Stimulated activated CD4-positive, alpha-beta T cell treated with anti-CD3 and anti-CD28 coated beads, Interleukin-15, amount 100 ng/mL, for 48 hours (primary cell): ENCODE measurements at regions not wholly inside any gene's neighbourhood (a gene's known extent, or its start where the extent isn't known, plus 50 kb on each side); places are given as distances from the start of the nearest gene placed in this dataset.

Experiments
- DNase-seq, 2 donors: peaks; one replicate each; pipeline ENCODE4 v3.0.0-alpha.2; 2020; ENCODE audit warnings: low read depth in 2 of 2

DNA sequence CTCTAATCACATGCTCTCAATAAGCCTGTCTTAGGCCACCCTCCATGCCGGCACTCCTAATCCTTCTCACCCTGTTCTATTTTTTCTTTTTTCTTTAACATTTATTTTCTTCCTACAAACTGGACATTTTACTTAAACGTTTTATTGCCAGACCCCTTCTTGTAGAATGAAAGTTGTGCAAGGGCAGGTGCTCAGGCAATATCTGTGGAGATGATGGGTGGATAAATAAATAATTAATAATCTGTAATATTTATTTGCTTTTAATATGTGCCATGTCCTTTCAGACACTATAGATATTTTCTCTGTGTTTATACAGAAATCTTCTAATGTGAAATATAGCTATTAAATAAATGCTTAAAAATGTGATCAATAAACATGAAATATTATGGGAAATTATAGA is 815.7 kb upstream of the MIR17HG start:
- DNase-seq = no peak

DNA sequence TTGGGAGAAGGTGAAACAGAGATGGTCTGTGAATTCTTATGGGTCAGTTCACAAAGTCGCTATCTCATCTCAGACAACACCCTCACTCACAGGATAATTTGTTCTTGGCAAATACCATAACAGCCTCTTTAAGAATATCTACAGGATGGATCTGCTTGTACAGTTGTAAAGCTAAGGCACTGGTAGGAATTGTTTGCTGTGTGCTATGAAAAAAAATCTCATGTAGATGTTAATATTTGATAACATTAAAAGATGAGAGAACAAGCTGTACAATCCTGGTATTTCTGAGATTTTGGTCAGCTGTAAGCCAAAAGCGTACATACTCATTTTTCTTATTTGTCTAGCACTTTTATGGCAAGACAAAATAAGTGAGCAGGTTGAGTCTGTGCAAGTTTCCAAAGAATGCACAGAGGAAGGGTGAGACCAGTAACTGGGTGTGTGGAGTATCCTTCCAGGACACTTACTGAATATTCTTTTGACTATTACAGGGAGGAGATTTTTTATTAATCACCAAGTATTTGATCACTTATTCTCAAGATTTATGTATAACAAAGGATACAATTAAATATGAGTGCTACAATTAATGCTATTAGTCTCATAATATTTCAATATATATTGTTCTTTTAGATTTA is 814.5 kb upstream of the MIR17HG start:
- DNase-seq = no peak

DNA sequence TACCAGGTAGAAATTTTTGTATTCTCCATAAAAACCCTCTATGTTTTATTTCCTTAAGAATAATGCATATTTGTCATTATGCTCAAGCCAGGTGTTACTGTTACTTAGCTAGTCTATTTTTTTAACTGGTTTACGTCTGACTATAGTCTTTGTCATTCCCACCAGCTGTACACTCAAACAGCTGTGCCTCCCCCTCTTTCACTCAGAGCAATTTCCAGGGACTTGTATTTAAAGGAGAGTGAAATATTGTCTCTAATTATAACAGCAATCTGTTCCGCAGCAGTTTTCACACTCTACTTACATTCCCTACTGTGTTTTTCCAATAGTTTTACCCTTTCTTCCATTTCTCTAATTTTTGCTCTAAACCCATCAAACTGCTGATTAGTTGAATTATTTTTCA is 813.6 kb upstream of the MIR17HG start:
- DNase-seq = no peak

DNA sequence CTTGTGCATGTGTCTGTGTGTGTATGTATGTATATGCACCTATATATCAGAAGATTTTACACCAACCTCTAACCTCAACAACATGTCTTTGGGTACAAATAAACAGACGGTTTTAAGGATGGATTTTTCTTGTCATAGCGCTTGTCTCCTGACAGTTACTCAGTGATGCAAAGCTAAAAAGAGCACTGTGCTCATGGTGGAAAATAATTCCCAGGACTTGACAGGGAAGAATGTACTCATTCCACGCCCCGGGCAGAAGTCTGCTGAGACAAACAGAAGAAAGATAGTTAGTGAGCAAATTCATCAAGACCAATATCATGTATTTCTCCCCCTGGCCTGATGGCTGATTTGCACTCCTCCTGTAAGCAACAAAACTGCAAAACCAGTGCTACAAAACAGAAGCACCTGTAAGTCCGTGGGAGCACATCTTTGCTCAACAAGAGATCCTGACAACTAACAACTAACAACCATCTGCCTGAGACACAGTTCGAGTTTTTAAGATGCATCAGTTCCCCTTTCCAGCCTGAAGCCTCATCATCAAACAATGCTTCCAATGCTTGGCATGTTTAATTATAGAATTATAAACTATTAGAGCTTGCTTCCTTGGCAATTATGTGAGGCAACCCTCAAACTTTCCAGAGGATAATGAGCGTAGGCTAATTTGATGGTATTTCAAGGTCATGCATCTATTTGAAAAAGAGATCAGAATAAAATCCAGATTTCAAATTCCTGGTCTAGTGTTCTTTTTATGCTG is 812.7 kb upstream of the MIR17HG start:
- DNase-seq = no peak

DNA sequence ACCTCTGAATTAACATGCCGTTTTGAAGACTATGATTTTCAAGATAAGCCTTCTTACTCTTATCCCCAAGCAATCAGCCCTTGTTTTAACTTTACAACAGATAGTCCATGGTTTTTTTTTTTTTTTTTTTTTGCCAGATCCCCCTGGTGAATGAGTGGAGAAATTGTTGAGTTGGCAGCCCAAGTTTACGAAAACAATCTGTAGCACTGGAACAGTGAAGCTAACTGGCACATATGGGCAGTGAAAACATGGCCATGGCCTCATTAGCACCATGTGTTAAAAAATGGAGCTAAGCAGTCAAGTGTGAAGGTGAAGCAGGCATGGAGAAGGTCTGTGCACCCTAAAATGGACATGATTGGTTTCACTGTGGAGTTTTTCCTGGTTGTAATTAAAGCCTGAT is 812.1 kb upstream of the MIR17HG start:
- DNase-seq = no peak

DNA sequence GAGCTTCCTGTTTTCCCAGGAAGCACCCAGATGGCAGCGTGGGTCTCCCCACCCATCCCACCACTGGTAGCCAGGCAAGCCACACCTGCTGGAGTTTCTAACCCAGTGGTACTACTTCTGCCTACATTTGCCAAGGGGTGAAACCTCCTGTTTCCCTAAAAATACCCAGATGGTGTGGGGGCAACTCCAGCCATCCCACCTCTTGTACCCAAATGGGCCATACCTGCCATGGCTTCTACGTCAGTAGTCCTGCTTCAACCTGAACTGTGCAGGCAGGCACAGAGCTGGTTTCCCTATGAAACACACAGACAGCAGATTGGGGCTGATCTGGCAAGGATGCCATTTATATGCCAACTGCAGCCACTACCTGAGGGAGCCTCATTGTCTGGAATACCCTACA is 809.4 kb upstream of the MIR17HG start:
- DNase-seq = no peak

DNA sequence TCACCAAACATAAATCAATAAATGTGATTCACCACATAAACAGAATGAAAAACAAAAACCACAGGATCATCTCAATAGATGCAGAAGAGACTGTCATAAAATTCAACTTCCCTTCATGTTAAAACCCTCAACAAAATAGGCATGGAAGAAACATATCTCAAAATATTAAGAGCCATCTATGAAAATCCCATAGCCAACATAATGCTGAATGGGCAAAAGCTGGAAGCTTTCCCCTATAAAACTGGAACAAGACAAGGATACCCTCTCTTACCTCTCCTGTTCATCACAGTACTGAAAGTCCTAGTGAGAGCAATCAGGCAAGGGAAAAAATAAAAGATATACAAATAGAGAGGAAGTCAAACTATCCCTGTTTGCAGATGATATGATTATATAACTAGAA is 806.1 kb upstream of the MIR17HG start:
- no peak for DNase-seq

DNA sequence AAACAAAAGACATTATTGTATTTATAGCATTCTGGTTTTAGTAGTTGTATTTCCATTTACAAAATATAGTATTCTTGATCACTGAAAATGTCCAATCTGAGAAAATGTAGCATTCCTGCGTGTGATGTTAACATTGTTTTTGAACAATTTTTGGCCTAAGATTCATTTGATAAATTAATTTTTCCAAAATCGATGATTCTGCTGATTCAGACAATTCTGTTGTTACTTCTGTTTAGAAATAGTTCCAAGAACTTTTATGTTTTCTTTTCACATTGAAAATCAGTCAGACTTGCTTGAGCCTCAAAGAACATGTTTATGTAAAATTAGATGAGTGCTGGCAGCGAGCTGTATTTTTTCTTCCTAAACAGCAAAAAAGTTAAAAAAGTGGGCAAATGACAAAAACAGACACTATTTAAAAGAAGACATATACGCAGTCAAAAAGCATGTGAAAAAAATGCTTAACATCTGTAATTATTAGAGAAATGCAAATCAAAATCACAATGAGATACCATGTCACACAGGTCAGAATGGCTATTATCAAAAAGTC is 804.5 kb upstream of the MIR17HG start:
- DNase-seq = no peak

DNA sequence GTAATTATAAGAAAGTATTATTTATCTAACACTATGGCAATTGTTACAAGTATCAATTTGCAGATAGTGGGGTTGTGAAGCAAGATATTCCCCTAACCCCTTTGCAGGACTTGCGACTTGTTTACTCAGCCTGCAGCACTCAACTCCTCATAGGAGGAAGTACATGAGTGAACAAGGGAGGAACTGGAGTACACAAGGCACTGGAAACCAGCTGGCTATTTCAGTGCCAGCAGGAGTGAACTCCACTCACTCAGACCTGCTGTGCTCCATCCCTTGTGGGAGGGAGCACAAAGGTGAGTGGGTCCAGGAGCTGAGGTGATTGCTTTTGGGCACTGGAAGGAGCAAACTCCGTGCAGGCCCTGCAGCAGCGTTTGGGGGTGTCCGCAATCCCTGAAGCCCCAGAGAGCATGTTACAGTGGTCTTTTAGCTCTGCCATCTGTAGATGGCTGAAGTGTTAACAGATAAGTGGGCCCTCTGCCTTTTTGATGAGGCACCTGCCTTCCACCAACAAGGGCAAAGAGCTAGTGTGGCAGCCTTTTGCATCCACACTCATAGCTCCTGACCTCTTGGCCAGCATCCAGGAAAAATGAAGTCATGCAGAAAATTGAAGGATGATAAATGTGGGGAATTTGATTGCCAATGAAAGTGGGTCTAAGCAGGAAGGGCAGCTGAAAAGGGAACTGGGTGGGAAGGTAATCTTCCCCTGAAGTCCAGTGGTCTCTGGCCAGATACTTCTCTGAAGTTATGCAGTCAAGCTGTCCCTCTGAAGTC is 802.2 kb upstream of the MIR17HG start:
- no peak for DNase-seq

DNA sequence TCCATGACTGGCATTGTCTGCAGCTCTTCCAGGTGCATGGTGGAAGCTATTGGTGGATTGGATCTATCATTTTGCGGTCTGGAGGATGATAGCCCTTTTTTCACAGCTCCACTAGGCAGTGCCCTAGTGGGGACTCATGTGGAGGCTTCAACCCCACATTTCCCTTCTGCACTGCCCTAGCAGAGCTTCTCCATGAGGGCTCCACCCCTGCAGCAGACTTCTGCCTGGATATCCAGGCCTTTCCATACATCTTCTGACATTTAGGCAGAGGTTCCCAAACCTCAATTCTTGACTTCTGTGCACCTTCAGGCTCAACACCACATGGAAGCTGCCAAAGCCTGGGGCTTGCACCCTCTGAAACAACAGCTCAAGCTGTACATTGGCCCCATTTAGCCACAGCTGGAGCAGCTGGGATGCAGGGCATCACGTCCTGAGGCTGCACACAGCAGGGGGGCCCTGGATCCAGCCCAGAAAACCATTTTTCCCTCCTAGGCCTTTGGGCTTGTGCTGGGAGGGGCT is 800.2 kb upstream of the MIR17HG start:
- no peak for DNase-seq

DNA sequence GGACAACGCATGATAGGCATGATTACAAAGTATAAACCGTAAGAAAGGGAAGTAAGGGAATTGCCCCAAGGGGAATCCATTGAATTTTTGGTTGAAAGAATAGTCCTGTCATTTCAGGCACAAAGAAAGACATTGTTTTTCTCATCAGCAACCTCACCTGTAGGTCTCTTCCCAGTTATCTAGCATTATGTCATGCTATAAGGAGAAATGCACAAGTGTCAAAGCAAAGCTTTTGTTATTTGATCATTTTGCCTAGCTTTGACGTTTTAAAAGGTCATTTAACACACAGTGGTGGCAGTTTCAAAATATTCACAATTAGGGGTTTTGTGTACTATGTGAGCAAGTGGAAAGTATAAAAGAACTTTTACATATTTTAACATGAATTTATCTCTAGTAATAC is 796.2 kb upstream of the MIR17HG start:
- DNase-seq = no peak

DNA sequence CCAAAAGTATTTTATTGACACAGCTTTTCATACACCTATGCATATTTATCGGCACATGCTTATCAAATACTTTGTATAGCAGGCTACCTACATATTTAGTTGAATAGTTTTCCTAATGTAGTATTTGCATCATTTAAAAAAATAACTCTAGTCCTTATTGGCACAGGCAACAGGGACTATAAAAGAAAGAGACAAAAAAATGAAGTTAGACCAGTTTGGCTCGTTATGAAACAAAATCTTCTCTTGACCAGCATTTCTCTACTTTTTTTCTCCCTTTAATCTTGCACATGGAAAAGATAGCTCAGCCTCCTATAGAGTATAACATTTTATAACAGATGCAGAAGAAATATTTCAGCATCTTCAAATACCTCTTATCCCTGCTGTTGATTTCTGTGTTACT is 794.8 kb upstream of the MIR17HG start:
- no peak for DNase-seq

DNA sequence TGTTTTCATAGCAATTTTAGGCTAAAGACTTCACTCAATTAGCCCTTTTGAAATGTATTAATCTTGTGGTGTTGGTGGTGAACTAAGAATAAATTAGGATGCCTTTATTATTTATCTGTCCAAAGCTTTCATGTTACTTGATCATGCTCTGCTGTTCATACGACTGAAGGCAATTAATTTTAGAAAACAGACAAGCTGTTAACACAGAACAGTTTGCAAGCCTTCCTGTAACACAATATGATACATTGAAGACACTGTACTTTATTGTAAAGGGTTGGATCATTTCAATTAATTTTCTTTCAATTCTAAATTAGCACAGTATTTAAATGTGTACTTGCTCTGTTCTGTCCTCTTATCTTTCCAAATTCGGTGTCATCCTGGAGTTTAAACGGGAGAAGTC is 794.3 kb upstream of the MIR17HG start:
- DNase-seq = no peak

DNA sequence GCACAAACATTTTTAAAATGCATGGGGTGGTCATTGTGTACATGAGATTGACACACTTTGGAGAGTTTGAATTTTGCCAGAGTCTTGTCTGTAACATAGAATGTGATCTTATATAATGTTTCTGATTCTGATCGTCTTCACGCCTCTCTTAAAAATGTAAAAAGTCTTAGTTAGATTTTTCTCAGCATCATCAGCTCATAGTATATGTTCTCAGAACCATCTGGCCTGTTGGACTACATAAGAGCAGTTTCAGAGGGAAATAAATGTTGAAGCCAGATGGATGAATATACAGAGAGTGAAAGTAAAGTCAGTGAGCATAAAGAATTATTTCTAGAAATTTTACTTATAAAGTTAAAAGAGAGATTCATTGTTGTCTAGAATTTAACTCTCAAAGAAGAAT is 789.9 kb upstream of the MIR17HG start:
- DNase-seq = no peak

DNA sequence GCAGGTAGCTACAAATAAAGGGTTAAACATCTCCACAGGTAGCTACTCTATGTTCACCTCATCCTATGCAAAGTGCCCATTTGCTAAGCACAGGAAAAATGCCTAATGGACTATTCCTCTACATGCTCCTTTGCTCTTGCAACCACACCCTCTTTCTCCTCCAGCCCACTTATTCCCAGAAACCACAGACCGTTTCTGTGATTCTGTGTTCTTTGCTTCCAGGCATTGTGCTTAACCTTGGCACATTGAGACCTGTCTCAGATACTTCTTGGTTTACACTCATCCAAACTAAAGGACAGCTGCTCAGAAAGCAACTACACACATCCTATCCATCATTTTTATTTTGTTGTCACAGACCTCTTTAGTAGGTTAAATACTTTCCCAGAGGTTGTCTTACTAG is 785.0 kb upstream of the MIR17HG start:
- no peak for DNase-seq

DNA sequence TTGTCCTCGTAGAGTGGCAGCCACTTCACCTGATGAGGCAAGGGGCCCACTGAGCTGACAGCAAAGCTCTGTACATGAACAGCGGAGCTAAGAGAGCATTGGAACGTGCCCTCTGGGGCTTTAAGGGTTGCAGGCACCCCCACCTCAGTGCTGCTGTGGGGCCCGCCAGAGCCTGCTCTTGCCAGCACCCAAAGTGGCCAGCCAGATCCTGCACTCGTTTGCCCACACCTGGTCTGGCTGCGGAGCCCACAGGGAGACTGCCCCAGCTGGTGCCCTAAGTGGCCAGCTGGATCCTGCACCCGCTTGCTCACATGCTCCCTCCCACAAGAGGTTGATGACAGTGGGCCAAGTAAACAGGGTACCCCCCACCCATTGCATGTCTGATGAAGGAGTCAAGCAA is 783.4 kb upstream of the MIR17HG start:
- DNase-seq = no peak

DNA sequence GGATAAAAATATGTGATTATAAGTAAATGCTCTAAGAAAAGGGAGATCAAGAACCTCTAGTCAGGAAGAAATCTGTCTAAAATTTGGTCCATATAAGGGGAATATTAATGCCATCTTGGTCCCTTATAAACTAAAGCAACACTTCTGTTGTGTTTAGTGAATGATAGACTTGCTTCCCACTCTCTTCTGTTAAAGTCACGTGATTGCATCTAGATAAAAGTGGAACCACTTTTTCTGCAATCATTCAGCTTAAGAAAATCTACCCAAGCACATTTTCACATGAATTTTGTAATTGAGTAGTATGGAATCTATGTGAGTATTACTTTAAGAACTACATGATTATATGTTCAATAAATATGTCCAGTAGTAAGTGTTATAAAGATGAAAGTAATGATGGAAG is 782.9 kb upstream of the MIR17HG start:
- no peak for DNase-seq

DNA sequence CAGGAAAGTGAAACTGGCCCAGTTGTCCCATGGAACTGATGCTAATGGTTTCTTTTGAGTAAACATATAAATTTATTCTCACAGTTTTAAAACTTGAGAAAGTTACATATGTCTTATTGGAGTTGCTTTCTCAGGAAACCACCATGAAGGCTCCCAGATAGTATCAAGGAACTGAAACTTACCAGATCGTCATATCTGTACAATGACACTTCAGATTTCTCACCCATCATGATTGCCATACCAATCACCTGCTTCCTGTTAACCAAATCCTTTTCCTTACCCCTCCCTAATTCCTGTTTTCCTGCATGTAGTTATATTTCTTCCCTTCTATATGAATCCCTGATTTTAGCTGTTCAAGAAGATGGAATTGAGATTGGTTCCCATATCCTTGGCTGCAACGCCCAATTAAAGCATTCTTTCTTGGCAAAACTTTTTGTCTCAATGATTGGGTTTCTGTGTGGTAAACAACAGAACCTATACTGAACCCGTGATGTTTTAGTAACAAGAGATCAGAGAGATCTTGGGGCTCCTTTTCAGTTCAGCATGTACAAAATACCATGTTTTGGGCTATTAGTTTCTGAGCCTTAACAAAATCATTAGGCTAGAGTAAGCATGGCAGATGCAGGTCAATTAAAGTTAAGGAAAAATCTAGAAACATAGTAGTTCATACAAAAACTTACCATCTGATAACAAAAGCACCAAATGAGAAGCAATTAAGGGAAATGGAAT is 781.3 kb upstream of the MIR17HG start:
- no peak for DNase-seq

DNA sequence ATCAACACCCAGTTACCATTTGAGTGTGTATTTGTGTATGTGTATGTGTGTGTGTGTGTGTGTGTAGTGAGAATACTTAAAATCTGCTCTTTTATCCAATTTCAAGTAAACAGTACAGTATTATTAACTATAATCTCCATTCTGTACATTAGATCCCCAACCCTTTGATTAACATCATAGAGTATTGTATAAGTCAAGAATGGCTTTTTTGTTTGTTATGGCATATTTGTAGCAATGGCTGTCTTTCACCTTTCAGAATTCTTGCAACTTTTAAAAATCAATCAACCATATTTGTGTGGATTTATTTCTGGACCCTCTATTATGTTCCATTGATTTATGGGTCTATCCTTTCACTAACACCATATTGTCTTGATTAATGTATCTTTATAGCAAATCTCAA is 779.3 kb upstream of the MIR17HG start:
- no peak for DNase-seq

DNA sequence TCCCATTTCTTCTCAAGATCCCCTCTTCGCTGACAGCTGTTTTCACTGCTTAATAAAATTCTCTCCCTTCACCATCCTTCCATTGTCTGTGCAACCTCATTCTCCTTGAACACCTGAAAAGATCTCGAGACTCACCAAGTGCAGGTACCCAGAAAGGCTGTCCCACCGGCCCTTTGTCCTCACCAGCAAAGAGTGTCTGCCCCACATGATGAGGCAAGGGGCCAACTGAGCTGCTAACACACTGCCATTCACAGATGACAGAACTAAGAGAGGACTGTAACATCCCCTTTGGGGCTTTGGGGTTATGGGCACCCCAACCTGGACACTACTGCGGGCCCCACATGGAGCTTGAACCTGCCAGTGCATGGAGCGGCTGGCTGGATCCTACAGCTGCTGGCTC is 771.4 kb upstream of the MIR17HG start:
- DNase-seq = no peak

DNA sequence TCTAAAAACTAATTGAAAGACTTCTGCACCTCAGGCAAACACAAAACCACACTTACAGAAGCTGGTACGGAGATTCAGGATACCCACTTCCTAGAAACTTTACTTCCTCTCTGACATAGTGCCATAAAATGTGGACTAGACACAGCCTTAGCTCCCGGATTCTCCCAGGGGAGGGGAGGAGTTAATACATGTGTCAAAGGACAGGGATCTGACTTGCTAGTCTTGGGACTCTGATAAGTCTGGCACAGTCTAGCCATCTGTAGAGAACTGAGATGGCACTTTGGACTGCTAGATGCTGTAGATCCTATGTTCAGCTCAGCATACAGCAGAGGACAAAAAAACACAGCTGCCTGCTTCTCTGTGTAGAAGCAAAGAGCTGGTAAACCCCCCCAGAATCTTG is 769.8 kb upstream of the MIR17HG start:
- DNase-seq = no peak

DNA sequence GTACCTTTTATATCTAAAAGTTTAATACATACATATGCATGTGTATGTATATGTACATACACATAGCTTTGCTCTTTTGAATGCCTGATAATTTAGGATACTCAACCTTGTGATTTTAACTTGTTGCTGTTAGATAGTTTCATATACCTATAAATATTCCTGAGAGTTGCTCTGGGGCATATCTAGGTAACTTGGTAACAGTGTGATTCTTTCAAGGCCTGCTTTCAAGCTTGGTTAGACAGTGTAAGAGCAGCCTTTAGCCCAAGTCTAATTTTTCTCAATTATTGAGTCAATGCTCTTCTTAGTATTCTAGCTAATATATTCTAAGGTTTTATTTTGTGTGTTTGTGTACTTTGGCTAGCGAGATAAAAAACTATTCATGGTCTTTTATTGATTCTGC is 762.1 kb upstream of the MIR17HG start:
- DNase-seq = no peak
